SK-N-SH treated with all-trans-retinoic acid at 6 μM for 48 hours (cell line): ENCODE measurements at regions not wholly inside any gene's neighbourhood (a gene's known extent, or its start where the extent isn't known, plus 50 kb on each side); places are given as distances from the start of the nearest gene placed in this dataset.

ENCODE experiments used
- ATAC-seq: fragments of 200-7000 bp; cut with Tn5 transposase; 3 replicates; pipeline ENCODE4 v1.9.1; 2020; ENCODE audit warnings: mild to moderate bottlenecking, moderate library complexity
- ARNTL ChIP-seq: fragments of 450-650 bp; formaldehyde crosslinking; IDR thresholded peaks from 2 replicates; pipeline ENCODE4 v1.5.0; 2020; ENCODE audit warnings: low read depth, mild to moderate bottlenecking, moderate library complexity, borderline replicate concordance
- BACH2 ChIP-seq: fragments of 250-450 bp; sonication (Bioruptor Pico); IDR thresholded peaks from 2 replicates; pipeline ENCODE4 v1.9.0; 2021; ENCODE audit warnings: mild to moderate bottlenecking, borderline replicate concordance
- CREB5 ChIP-seq: fragments of 250-450 bp; sonication (Bioruptor Pico); IDR thresholded peaks from 2 replicates; pipeline ENCODE4 v1.5.1; 2020; ENCODE audit warnings: low read depth, mild to moderate bottlenecking, moderate library complexity
- CSDC2 ChIP-seq: fragments of 250-450 bp; sonication (Bioruptor Pico); IDR thresholded peaks from 2 replicates; pipeline ENCODE4 v1.5.0; 2020; ENCODE audit warnings: mild to moderate bottlenecking, moderate library complexity
- CSRNP3 ChIP-seq: fragments of 250-450 bp; sonication (Bioruptor Pico); IDR thresholded peaks from 2 replicates; pipeline ENCODE4 v1.5.1; 2021; ENCODE audit warnings: mild to moderate bottlenecking, moderate library complexity
- ESRRG ChIP-seq: fragments of 250-450 bp; sonication (Bioruptor Pico); IDR thresholded peaks from 2 replicates; pipeline ENCODE4 v1.6.1; 2021; ENCODE audit warnings: mild to moderate bottlenecking
- GLIS3 ChIP-seq: fragments of 250-450 bp; sonication (Bioruptor Pico); IDR thresholded peaks from 2 replicates; pipeline ENCODE4 v1.5.0; 2020; ENCODE audit warnings: mild to moderate bottlenecking, moderate library complexity
- ISL1 ChIP-seq: fragments of 250-450 bp; sonication (Bioruptor Pico); IDR thresholded peaks from 2 replicates; pipeline ENCODE4 v2.1.2; 2022; ENCODE audit warnings: mild to moderate bottlenecking, moderate library complexity
- OSR1 ChIP-seq: fragments of 250-450 bp; sonication (Bioruptor Pico); IDR thresholded peaks from 2 replicates; pipeline ENCODE4 v1.8.0; 2022; ENCODE audit warnings: moderate library complexity, mild to moderate bottlenecking, inconsistent platforms
- PATZ1 ChIP-seq: fragments of 250-450 bp; sonication (Bioruptor Pico); IDR thresholded peaks from 2 replicates; pipeline ENCODE4 v1.8.0; 2020; ENCODE audit warnings: mild to moderate bottlenecking, moderate library complexity, borderline replicate concordance
- POU6F1 ChIP-seq: fragments of 250-450 bp; sonication (Bioruptor Pico); IDR thresholded peaks from 2 replicates; pipeline ENCODE4 v1.8.0; 2021; ENCODE audit warnings: low read depth, mild to moderate bottlenecking, moderate library complexity, borderline replicate concordance
- PPARA ChIP-seq: fragments of 250-450 bp; sonication (Bioruptor Pico); IDR thresholded peaks from 2 replicates; pipeline ENCODE4 v1.5.0; 2020; ENCODE audit warnings: mild to moderate bottlenecking, borderline replicate concordance
- RARB ChIP-seq: fragments of 250-450 bp; sonication (Bioruptor Pico); IDR thresholded peaks from 2 replicates; pipeline ENCODE4 v1.8.0; 2021; ENCODE audit warnings: mild to moderate bottlenecking, moderate library complexity
- SNAI2 ChIP-seq: fragments of 250-450 bp; sonication (Bioruptor Pico); IDR thresholded peaks from 2 replicates; pipeline ENCODE4 v1.5.0; 2020; ENCODE audit warnings: mild to moderate bottlenecking, moderate library complexity
- TOX ChIP-seq: fragments of 250-450 bp; sonication (Bioruptor Pico); IDR thresholded peaks from 2 replicates; pipeline ENCODE4 v1.8.0; 2021; ENCODE audit warnings: mild to moderate bottlenecking, moderate library complexity, borderline replicate concordance
- TSHZ2 ChIP-seq: fragments of 250-450 bp; sonication (Bioruptor Pico); IDR thresholded peaks from 2 replicates; pipeline ENCODE4 v1.5.0; 2020; ENCODE audit warnings: mild to moderate bottlenecking, moderate library complexity
- ZC3H10 ChIP-seq: fragments of 250-450 bp; sonication (Bioruptor Pico); IDR thresholded peaks from 2 replicates; pipeline ENCODE4 v1.5.1; 2021; ENCODE audit warnings: mild to moderate bottlenecking, moderate library complexity
- ZFP3 ChIP-seq: fragments of 250-450 bp; sonication (Bioruptor Pico); IDR thresholded peaks from 2 replicates; pipeline ENCODE4 v1.5.0; 2020; ENCODE audit warnings: mild to moderate bottlenecking, moderate library complexity
- ZFP30 ChIP-seq: fragments of 450-650 bp; formaldehyde crosslinking; IDR thresholded peaks from 2 replicates; pipeline ENCODE4 v1.5.0; 2022; ENCODE audit warnings: mild to moderate bottlenecking, moderate library complexity
- ZNF565 ChIP-seq: fragments of 450-650 bp; formaldehyde crosslinking; conservative IDR thresholded peaks from 2 replicates; pipeline ENCODE4 v1.5.0; 2020; ENCODE audit warnings: low read depth, mild to moderate bottlenecking, moderate library complexity
- ZNF70 ChIP-seq: fragments of 450-650 bp; formaldehyde crosslinking; IDR thresholded peaks from 2 replicates; pipeline ENCODE4 v1.5.0; 2020; ENCODE audit warnings: mild to moderate bottlenecking, moderate library complexity

- no peak for ATAC-seq
These were observed 172.3 kb downstream of the DUSP6 start for GRCh38 chr12:89179983-89180382.

GRCh38 chr12:89179245-89179644, 173.1 kb downstream of the DUSP6 start:
- no peak for TF ChIP-seq GLIS3 (CRISPR knock-in tag)
- TF ChIP-seq, all 23 proteins: peak for 0
- ATAC-seq: no peak

More at GRCh38 chr12:89179983-89180382, 172.3 kb downstream of the DUSP6 start:
- no peak for TF ChIP-seq GLIS3 (CRISPR knock-in tag)
- no peak for TF ChIP-seq ESRRG (CRISPR knock-in tag)
- TF ChIP-seq OSR1: no peak
- no peak for TF ChIP-seq RARB (CRISPR knock-in tag)
- TF ChIP-seq CSRNP3: no peak
- TF ChIP-seq ZFP3 (CRISPR knock-in tag): no peak
- TF ChIP-seq ZNF565 (CRISPR knock-in tag): no peak
- no peak for TF ChIP-seq ARNTL (CRISPR knock-in tag)
- no peak for TF ChIP-seq PATZ1 (CRISPR knock-in tag)
- no peak for TF ChIP-seq SNAI2 (CRISPR knock-in tag)
- TF ChIP-seq TSHZ2: no peak
- TF ChIP-seq ISL1 (CRISPR knock-in tag): no peak
- TF ChIP-seq ZNF70 (CRISPR knock-in tag): no peak
- TF ChIP-seq TOX: no peak
- no peak for TF ChIP-seq ZC3H10 (CRISPR knock-in tag)
- no peak for TF ChIP-seq CSDC2 (CRISPR knock-in tag)
- TF ChIP-seq BACH2: no peak

- no peak for TF ChIP-seq POU6F1 (CRISPR knock-in tag)
- TF ChIP-seq CREB5 (CRISPR knock-in tag): no peak
- TF ChIP-seq ESRRG (CRISPR knock-in tag): no peak
- TF ChIP-seq PATZ1 (CRISPR knock-in tag): no peak
- TF ChIP-seq TSHZ2: no peak
- TF ChIP-seq ARNTL (CRISPR knock-in tag): no peak
- TF ChIP-seq ISL1 (CRISPR knock-in tag): no peak
- TF ChIP-seq PPARA: no peak
- TF ChIP-seq ZFP30 (CRISPR knock-in tag): no peak
- no peak for TF ChIP-seq OSR1
- no peak for ATAC-seq
These were observed 174.4 kb downstream of the DUSP6 start for GRCh38 chr12:89177802-89178395.
